ENCODE measurements at regions not wholly inside any gene's neighbourhood (a gene's known extent, or its start where the extent isn't known, plus 50 kb on each side); places are given as distances from the start of the nearest gene placed in this dataset.

GRCh38 chr14:43901911-43902673 is 605.0 kb downstream of the FSCB start:
- no peaks in the 10 kb centered on the region for H3K36me3 ChIP-seq (ENCODE audit: control insufficient read depth in 3 of 3, insufficient read depth in 2 of 3, low read depth in 1 of 3, low read length in 3 of 3)
- H3K4me3 ChIP-seq (ENCODE audit: low read depth in 1 of 3, low read length in 3 of 3) = no peak overlapping the region
- H3K27me3 ChIP-seq (ENCODE audit: control insufficient read depth in 3 of 3, insufficient read depth in 3 of 3, low read length in 3 of 3) = no peaks in the 10 kb centered on the region
- H3K9me3 ChIP-seq (ENCODE audit: control insufficient read depth in 2 of 2, insufficient read depth in 1 of 2, low read depth in 1 of 2, low read length in 1 of 2) = no peaks in the 10 kb centered on the region
- H3K4me1 ChIP-seq (ENCODE audit: control insufficient read depth in 3 of 3, insufficient read depth in 2 of 3, low read depth in 1 of 3, low read length in 2 of 3) = peaks cover 0 to 23% (median 0%) of the 10 kb centered on the region in 3 donors
- FAIRE-seq = no peak
- DNase-seq = peak; percentile 42 to 70
- peak overlapping the region in 1 of 3 donors; percentile 43 for H3K27ac ChIP-seq (ENCODE audit: low read depth in 1 of 3, low read length in 2 of 3)
- 7 to 37% (median 31%) methylated on average over 3 of the region's 3 CpGs for WGBS, 3 donors

- no peak for FAIRE-seq
- DNase-seq = peak; percentile 20 to 89
- no peaks in the 10 kb centered on the region for H3K36me3 ChIP-seq (ENCODE audit: control insufficient read depth in 3 of 3, insufficient read depth in 2 of 3, low read depth in 1 of 3, low read length in 3 of 3)
- 0 to 25% (median 12%) methylated on average over 2 of the region's 2 CpGs for WGBS, 3 donors
- peaks cover 0 to 23% (median 0%) of the 10 kb centered on the region in 3 donors for H3K4me1 ChIP-seq (ENCODE audit: control insufficient read depth in 3 of 3, insufficient read depth in 2 of 3, low read depth in 1 of 3, low read length in 2 of 3)
- H3K9me3 ChIP-seq (ENCODE audit: control insufficient read depth in 2 of 2, insufficient read depth in 1 of 2, low read depth in 1 of 2, low read length in 1 of 2) = no peaks in the 10 kb centered on the region
- no peak overlapping the region for H3K4me3 ChIP-seq (ENCODE audit: low read depth in 1 of 3, low read length in 3 of 3)
- H3K27me3 ChIP-seq (ENCODE audit: control insufficient read depth in 3 of 3, insufficient read depth in 3 of 3, low read length in 3 of 3) = no peaks in the 10 kb centered on the region
- peak overlapping the region in 1 of 3 donors; percentile 79 for H3K27ac ChIP-seq (ENCODE audit: low read depth in 1 of 3, low read length in 2 of 3)
These were observed 606.9 kb downstream of the FSCB start for GRCh38 chr14:43900173-43900655.

GRCh38 chr14:43898687-43899086 is 608.4 kb downstream of the FSCB start:
- H3K9me3 ChIP-seq (ENCODE audit: control insufficient read depth in 2 of 2, insufficient read depth in 1 of 2, low read depth in 1 of 2, low read length in 1 of 2) = no peaks in the 10 kb centered on the region
- H3K27me3 ChIP-seq (ENCODE audit: control insufficient read depth in 3 of 3, insufficient read depth in 3 of 3, low read length in 3 of 3) = no peaks in the 10 kb centered on the region
- 66 to 76% (median 71%) methylated on average over 2 of the region's 2 CpGs for WGBS, 3 donors
- no peak overlapping the region for H3K27ac ChIP-seq (ENCODE audit: low read depth in 1 of 3, low read length in 2 of 3)
- FAIRE-seq (no peak), DNase-seq (peak in 1 of 2 donors; percentile 28)
- no peaks in the 10 kb centered on the region for H3K36me3 ChIP-seq (ENCODE audit: control insufficient read depth in 3 of 3, insufficient read depth in 2 of 3, low read depth in 1 of 3, low read length in 3 of 3)
- peaks cover 0 to 23% (median 0%) of the 10 kb centered on the region in 3 donors for H3K4me1 ChIP-seq (ENCODE audit: control insufficient read depth in 3 of 3, insufficient read depth in 2 of 3, low read depth in 1 of 3, low read length in 2 of 3)
- H3K4me3 ChIP-seq (ENCODE audit: low read depth in 1 of 3, low read length in 3 of 3) = no peak overlapping the region

- Histone ChIP-seq H3K4me1 (ENCODE audit: control insufficient read depth in 3 of 3, insufficient read depth in 2 of 3, low read depth in 1 of 3, low read length in 2 of 3) (peaks cover 0 to 6% (median 0%) of the 10 kb centered on the region in 3 donors), H3K4me3 (ENCODE audit: low read depth in 1 of 3, low read length in 3 of 3) (no peak overlapping the region), H3K36me3 (ENCODE audit: control insufficient read depth in 3 of 3, insufficient read depth in 2 of 3, low read depth in 1 of 3, low read length in 3 of 3) (no peaks in the 10 kb centered on the region), H3K9me3 (ENCODE audit: control insufficient read depth in 2 of 2, insufficient read depth in 1 of 2, low read depth in 1 of 2, low read length in 1 of 2) (no peaks in the 10 kb centered on the region), H3K27me3 (ENCODE audit: control insufficient read depth in 3 of 3, insufficient read depth in 3 of 3, low read length in 3 of 3) (no peaks in the 10 kb centered on the region), H3K27ac (ENCODE audit: low read depth in 1 of 3, low read length in 2 of 3) (no peak overlapping the region)
- FAIRE-seq (no peak), DNase-seq (no peak)
- WGBS, 3 donors = 21 to 46% (median 38%) methylated on average over 2 of the region's 2 CpGs
These were observed 611.0 kb downstream of the FSCB start for GRCh38 chr14:43896044-43896443.

- DNase-seq = peak in 1 of 2 donors; percentile 1
These were observed 612.5 kb downstream of the FSCB start for GRCh38 chr14:43894534-43894933.

GRCh38 chr14:43887523-43887922 is 619.6 kb downstream of the FSCB start:
- Histone ChIP-seq H3K4me1 (ENCODE audit: control insufficient read depth in 3 of 3, insufficient read depth in 2 of 3, low read depth in 1 of 3, low read length in 2 of 3) (no peaks in the 10 kb centered on the region), H3K4me3 (ENCODE audit: low read depth in 1 of 3, low read length in 3 of 3) (no peak overlapping the region), H3K36me3 (ENCODE audit: control insufficient read depth in 3 of 3, insufficient read depth in 2 of 3, low read depth in 1 of 3, low read length in 3 of 3) (no peaks in the 10 kb centered on the region), H3K27me3 (ENCODE audit: control insufficient read depth in 3 of 3, insufficient read depth in 3 of 3, low read length in 3 of 3) (no peaks in the 10 kb centered on the region), H3K27ac (ENCODE audit: low read depth in 1 of 3, low read length in 2 of 3) (no peak overlapping the region), H3K9me3 (ENCODE audit: control insufficient read depth in 2 of 2, insufficient read depth in 1 of 2, low read depth in 1 of 2, low read length in 1 of 2) (no peaks in the 10 kb centered on the region)
- FAIRE-seq (no peak), DNase-seq (no peak)
- 84 to 91% (median 84%) methylated on average over 2 of the region's 2 CpGs for WGBS, 3 donors

More at GRCh38 chr14:43894534-43894933, 612.5 kb downstream of the FSCB start:
- H3K4me1 ChIP-seq (ENCODE audit: control insufficient read depth in 3 of 3, insufficient read depth in 2 of 3, low read depth in 1 of 3, low read length in 2 of 3) = peaks cover 0 to 3% (median 0%) of the 10 kb centered on the region in 3 donors
- WGBS, 3 donors = 54 to 62% (median 56%) methylated on average over 3 of the region's 3 CpGs
- H3K9me3 ChIP-seq (ENCODE audit: control insufficient read depth in 2 of 2, insufficient read depth in 1 of 2, low read depth in 1 of 2, low read length in 1 of 2) = no peaks in the 10 kb centered on the region
- FAIRE-seq = no peak
- no peak overlapping the region for H3K4me3 ChIP-seq (ENCODE audit: low read depth in 1 of 3, low read length in 3 of 3)
- H3K27me3 ChIP-seq (ENCODE audit: control insufficient read depth in 3 of 3, insufficient read depth in 3 of 3, low read length in 3 of 3) = no peaks in the 10 kb centered on the region
- H3K36me3 ChIP-seq (ENCODE audit: control insufficient read depth in 3 of 3, insufficient read depth in 2 of 3, low read depth in 1 of 3, low read length in 3 of 3) = no peaks in the 10 kb centered on the region
- H3K27ac ChIP-seq (ENCODE audit: low read depth in 1 of 3, low read length in 2 of 3) = no peak overlapping the region

GRCh38 chr14:43877351-43877960 is 629.6 kb downstream of the FSCB start:
- 19 to 31% (median 22%) methylated on average over 3 of the region's 3 CpGs for WGBS, 3 donors
- no peak overlapping the region for H3K4me3 ChIP-seq (ENCODE audit: low read depth in 1 of 3, low read length in 3 of 3)
- no peak for FAIRE-seq
- no peaks in the 10 kb centered on the region for H3K27me3 ChIP-seq (ENCODE audit: control insufficient read depth in 3 of 3, insufficient read depth in 3 of 3, low read length in 3 of 3)
- H3K4me1 ChIP-seq (ENCODE audit: control insufficient read depth in 3 of 3, insufficient read depth in 2 of 3, low read depth in 1 of 3, low read length in 2 of 3) = no peaks in the 10 kb centered on the region
- H3K27ac ChIP-seq (ENCODE audit: low read depth in 1 of 3, low read length in 2 of 3) = no peak overlapping the region
- no peak for DNase-seq
- no peaks in the 10 kb centered on the region for H3K36me3 ChIP-seq (ENCODE audit: control insufficient read depth in 3 of 3, insufficient read depth in 2 of 3, low read depth in 1 of 3, low read length in 3 of 3)
- H3K9me3 ChIP-seq (ENCODE audit: control insufficient read depth in 2 of 2, insufficient read depth in 1 of 2, low read depth in 1 of 2, low read length in 1 of 2) = no peaks in the 10 kb centered on the region

GRCh38 chr14:43872752-43873655 is 634.1 kb downstream of the FSCB start:
- H3K4me3 ChIP-seq (ENCODE audit: low read depth in 1 of 3, low read length in 3 of 3) = no peak overlapping the region
- H3K36me3 ChIP-seq (ENCODE audit: control insufficient read depth in 3 of 3, insufficient read depth in 2 of 3, low read depth in 1 of 3, low read length in 3 of 3) = no peaks in the 10 kb centered on the region
- H3K27me3 ChIP-seq (ENCODE audit: control insufficient read depth in 3 of 3, insufficient read depth in 3 of 3, low read length in 3 of 3) = no peaks in the 10 kb centered on the region
- no peaks in the 10 kb centered on the region for H3K4me1 ChIP-seq (ENCODE audit: control insufficient read depth in 3 of 3, insufficient read depth in 2 of 3, low read depth in 1 of 3, low read length in 2 of 3)
- H3K27ac ChIP-seq (ENCODE audit: low read depth in 1 of 3, low read length in 2 of 3) = no peak overlapping the region
- 65 to 72% (median 71%) methylated on average over 7 of the region's 7 CpGs for WGBS, 3 donors
- no peak for FAIRE-seq
- H3K9me3 ChIP-seq (ENCODE audit: control insufficient read depth in 2 of 2, insufficient read depth in 1 of 2, low read depth in 1 of 2, low read length in 1 of 2) = peaks cover 0 to 4% of the 10 kb centered on the region in 2 donors
- no peak for DNase-seq

Measured in small intestine (tissue), 7 donors.